Activated T-helper 2 cell treated with anti-CD3 and anti-CD28 coated beads, Interferon-gamma antibody, Interleukin-2, Interleukin-4, amounts not matched to agents 10 μg/mL and 5 μg/mL and 100 μg/mL, durations not matched to agents 14 hours and 24 hours and 36 hours (primary cell): ENCODE measurements at regions not wholly inside any gene's neighbourhood (a gene's known extent, or its start where the extent isn't known, plus 50 kb on each side); places are given as distances from the start of the nearest gene placed in this dataset.

Experiments
- DNase-seq: peaks from one replicate; pipeline ENCODE4 v3.0.0; 2021; ENCODE audit warnings: low spot score
- H3K27ac Mint-ChIP-seq: one replicate; pipeline ENCODE4 v1.8.0; 2021; ENCODE audit warnings: mixed read lengths
- H3K27me3 Mint-ChIP-seq: one replicate; pipeline ENCODE4 v1.8.0; 2021; ENCODE audit warnings: low read depth, mixed read lengths
- H3K36me3 Mint-ChIP-seq: one replicate; pipeline ENCODE4 v1.8.0; 2021; ENCODE audit warnings: low read depth, mixed read lengths
- H3K4me1 Mint-ChIP-seq: one replicate; pipeline ENCODE4 v1.8.0; 2021; ENCODE audit warnings: low read depth, mixed read lengths
- H3K4me3 Mint-ChIP-seq: one replicate; pipeline ENCODE4 v1.8.0; 2021; ENCODE audit warnings: low read depth, mild to moderate bottlenecking, moderate library complexity, mixed read lengths
- H3K9me3 Mint-ChIP-seq: one replicate; pipeline ENCODE4 v1.8.0; 2021; ENCODE audit warnings: mixed read lengths
- intact Hi-C: fragments of 100-400 bp; cut with micrococcal nuclease; formaldehyde crosslinking; loops from one replicate; pipeline ENCODE4 v1.15.1; 2023

DNA sequence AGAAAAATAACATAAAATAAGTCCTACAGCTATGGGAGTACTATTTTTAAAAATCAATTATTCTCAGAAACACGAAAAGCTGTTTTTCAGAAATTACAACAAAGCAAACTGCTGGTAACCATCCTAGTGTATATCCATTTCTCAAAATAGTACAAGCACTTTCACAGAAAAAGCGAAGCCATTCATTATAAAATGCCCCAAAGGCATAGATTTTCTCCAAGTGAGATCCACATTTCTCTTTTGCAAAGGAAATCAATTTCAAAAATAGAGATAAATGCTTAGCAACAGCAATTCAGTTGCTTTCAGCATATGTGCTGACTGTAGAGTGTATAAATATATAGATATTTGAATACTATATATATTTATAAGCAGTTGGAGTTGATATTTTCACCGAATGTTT is 1266.3 kb downstream of the SI start:
- no peaks in the 10 kb centered on the region for H3K36me3 Mint-ChIP-seq
- H3K4me1 Mint-ChIP-seq, result no peaks in the 10 kb centered on the region

DNA sequence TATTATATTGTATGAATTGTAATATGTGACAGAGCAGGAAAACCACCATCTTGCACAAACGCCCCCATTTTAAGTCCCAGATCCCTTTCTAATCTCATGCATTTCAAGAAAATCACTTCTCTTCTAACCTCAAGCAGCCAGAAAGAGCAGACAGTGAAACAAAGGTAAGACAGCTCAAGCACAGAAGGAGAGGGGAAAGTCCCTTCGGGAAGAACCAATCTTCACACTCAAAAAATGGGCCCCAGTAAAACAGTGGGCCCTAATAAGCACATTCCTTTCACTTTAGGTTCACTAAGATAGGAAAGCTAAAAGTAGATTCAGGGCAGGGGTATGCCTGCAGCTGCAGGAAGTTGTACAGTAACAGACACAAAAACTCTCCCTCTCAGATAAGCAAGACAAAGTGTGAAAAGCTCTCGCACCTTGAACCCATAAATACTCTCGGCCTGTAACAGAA is 1268.7 kb downstream of the SI start:
- no peak for DNase-seq
- no peaks in the 10 kb centered on the region for H3K4me1 Mint-ChIP-seq
- no peak overlapping the region for H3K4me3 Mint-ChIP-seq
- H3K36me3 Mint-ChIP-seq, result no peaks in the 10 kb centered on the region
- no peak overlapping the region for H3K27ac Mint-ChIP-seq
- intact Hi-C loops, result no loop called here
- H3K9me3 Mint-ChIP-seq, result peaks cover 9% of the 10 kb centered on the region
- H3K27me3 Mint-ChIP-seq, result no peaks in the 10 kb centered on the region

More for the DNA sequence above, 1266.3 kb downstream of the SI start:
- Mint-ChIP-seq H3K4me3 (no peak overlapping the region), H3K27ac (no peak overlapping the region), H3K9me3 (peaks cover 14% of the 10 kb centered on the region), H3K27me3 (no peaks in the 10 kb centered on the region)
- DNase-seq, result no peak
- intact Hi-C loops, result no loop called here

DNA sequence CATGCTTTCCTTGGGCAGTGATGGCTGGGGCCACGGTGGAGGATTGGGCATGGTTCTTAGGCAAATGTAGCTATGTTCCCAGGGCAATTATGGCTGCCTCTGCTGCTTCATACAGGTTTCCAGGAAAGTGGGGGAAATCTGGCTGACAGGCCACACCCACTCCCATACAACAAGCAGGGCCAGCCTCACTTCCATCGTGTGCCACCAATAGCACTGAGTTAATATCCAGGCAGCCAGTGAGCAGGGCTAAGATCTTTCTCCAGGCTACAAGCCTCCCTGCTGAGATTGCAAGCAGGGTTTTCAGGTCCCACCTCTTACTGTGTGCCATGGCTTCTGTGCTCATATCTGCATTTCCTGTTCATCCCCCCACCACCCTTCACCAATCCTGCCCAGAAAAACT is 1291.9 kb downstream of the SI start:
- Mint-ChIP-seq H3K4me1 (no peaks in the 10 kb centered on the region), H3K27me3 (no peaks in the 10 kb centered on the region), H3K9me3 (peaks cover 15% of the 10 kb centered on the region), H3K4me3 (no peak overlapping the region), H3K27ac (no peak overlapping the region), H3K36me3 (no peaks in the 10 kb centered on the region)
- DNase-seq, result no peak
- intact Hi-C loops, result no loop called here

DNA sequence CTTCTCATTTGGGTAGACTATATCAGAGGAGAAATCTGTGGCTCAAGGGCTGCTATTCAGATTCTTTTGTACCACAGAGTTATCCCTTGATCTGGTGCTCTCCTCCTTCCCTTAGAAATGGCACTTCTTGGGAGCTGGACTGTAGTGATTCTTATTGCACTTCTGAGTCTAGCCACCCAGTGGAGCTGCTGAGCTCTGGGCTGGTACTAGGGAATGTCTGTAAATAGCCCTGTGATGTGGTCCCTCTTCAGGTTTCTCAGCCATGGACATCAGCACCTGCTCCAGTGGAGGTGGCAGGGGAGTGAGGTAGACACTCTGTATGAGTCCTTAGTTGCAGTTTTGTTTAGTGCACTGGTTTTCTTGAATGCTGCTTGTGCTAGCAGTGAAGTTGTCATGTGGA is 1292.6 kb downstream of the SI start:
- Mint-ChIP-seq H3K9me3 (peaks cover 15% of the 10 kb centered on the region), H3K36me3 (no peaks in the 10 kb centered on the region), H3K4me1 (no peaks in the 10 kb centered on the region), H3K27me3 (no peaks in the 10 kb centered on the region), H3K4me3 (no peak overlapping the region), H3K27ac (no peak overlapping the region)
- intact Hi-C loops, result no loop called here
- no peak for DNase-seq

DNA sequence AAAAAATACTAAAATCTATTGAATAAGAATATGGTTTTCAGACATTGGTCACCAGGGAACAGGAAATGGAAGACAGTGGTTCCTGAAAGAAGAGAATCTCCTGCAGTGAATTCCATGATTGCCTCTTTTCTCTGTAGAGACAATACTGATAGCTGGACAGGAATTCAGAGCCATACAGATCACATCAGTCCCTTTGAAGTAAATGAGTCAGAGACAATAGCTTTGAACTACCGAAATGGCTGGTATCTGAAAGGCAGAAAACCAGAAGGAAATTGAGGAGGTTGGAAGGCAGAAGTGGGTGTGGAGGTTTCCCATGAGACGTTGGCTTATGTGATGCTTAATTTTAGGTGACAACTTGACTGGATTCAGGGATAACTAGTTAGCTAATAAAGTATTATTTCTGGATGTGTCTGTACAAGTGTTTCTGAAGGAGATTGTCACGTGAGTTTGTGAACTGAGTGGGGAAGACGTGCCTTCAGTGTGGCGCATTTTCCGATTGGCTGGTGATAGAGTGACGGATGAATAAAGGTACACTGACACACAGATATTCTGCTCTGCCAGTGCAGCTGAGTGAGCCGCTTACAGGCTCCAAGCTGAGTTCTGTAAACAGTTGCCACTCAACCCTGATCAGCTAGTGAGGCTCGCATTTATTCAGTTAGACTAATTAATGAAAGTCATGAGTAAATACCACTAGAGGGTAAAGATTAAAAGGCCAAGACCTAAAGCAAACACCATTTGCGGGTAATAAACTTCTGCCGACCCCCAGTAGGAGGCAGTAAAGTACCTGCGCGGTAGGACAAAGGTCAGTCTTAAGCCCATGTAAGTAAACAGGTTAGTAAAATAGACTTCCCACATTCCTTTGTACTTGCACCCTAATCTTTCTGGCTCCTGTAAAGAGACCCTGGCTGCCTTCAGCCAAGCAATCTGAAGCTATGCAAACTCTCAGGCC is 1298.6 kb downstream of the SI start:
- no peaks in the 10 kb centered on the region for H3K4me1 Mint-ChIP-seq
- no peaks in the 10 kb centered on the region for H3K27me3 Mint-ChIP-seq
- no peak overlapping the region for H3K4me3 Mint-ChIP-seq
- intact Hi-C loops, result no loop called here
- no peak for DNase-seq
- no peak overlapping the region for H3K27ac Mint-ChIP-seq
- H3K36me3 Mint-ChIP-seq, result no peaks in the 10 kb centered on the region
- H3K9me3 Mint-ChIP-seq, result peaks cover 24% of the 10 kb centered on the region

DNA sequence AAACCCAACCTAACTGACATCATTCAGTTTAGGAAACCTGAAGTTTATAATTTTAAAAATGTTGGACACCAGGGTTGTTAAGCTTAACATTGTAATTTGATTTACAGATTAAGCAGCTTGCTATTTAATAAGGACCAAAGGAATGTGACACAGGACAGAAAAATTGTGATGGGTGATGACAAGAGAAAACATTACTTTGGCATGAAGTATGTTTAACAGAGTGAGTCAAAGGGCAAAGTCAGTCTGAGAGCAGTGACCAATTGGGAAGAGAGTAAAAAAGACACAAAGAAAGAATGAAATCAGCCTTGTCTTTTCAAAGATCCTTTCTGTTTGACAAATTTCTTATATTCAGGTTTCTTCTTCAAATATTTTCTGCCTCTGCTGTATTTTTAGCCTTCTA is 1301.6 kb downstream of the SI start:
- no peak overlapping the region for H3K4me3 Mint-ChIP-seq
- peaks cover 34% of the 10 kb centered on the region for H3K9me3 Mint-ChIP-seq
- no peaks in the 10 kb centered on the region for H3K36me3 Mint-ChIP-seq
- H3K4me1 Mint-ChIP-seq, result no peaks in the 10 kb centered on the region
- intact Hi-C loops, result no loop called here
- DNase-seq, result no peak
- no peak overlapping the region for H3K27ac Mint-ChIP-seq
- no peaks in the 10 kb centered on the region for H3K27me3 Mint-ChIP-seq

DNA sequence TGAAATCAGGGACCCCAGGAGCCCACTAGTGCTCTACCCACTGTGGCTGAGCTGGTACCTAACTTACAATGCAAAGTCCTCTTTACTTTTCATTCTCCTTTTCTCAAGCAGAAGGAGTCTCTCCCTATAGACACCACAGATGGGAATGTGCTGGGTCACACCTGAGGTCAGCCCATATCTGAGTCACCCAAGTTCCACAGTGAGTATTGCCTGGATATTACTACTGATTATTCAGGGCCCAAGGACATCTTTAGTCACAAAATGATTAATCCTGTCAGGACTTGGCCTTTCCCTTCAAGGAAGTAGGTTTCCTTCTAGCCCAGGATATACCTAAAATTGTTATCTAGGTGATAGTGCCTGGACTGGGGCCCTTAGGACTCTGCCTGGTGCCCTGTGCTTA is 1305.2 kb downstream of the SI start:
- intact Hi-C loops, result no loop called here
- Mint-ChIP-seq H3K4me1 (no peaks in the 10 kb centered on the region), H3K27ac (no peak overlapping the region), H3K4me3 (no peak overlapping the region), H3K27me3 (no peaks in the 10 kb centered on the region), H3K9me3 (peaks cover 37% of the 10 kb centered on the region), H3K36me3 (no peaks in the 10 kb centered on the region)
- no peak for DNase-seq

DNA sequence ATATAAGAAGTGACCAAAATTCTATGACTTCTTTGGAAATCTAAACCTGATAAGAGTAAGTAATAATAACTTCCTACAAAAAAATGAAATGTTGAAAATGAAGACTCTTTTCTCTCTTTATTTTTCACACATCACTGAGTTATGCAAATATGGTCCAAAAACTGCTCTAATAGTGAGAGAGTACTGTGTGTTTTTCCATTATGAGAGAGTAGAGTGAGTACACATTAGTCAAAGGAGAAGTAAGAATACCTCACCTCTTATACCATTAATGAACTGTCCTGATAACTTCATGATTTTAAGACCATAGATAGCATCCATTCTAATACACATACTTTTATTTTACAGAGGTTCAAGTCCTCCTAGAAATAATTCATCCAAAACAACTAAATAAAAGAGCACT is 1310.2 kb downstream of the SI start:
- Mint-ChIP-seq H3K4me1 (no peaks in the 10 kb centered on the region), H3K4me3 (no peak overlapping the region), H3K27me3 (no peaks in the 10 kb centered on the region), H3K27ac (no peak overlapping the region), H3K9me3 (peaks cover 29% of the 10 kb centered on the region), H3K36me3 (no peaks in the 10 kb centered on the region)
- DNase-seq, result no peak
- intact Hi-C loops, result no loop called here

DNA sequence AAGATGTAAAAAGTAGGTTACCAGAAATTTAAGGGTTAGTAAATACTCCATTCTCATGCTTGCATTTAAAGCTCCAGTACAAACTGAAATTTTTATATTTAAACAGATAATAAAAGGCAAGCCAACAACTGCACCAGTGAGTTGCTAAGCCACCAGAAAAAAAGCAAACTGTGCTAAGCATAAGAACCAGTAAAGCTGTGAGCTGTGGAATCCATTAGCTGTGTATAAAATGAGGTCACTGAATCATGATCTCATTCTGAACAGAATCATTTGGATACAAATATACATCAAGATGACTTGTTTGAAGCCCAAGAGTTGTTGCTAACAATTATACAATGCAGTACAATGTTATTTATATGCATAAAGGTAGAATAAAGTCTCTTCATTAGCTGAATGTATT is 1312.2 kb downstream of the SI start:
- intact Hi-C loops, result no loop called here

DNA sequence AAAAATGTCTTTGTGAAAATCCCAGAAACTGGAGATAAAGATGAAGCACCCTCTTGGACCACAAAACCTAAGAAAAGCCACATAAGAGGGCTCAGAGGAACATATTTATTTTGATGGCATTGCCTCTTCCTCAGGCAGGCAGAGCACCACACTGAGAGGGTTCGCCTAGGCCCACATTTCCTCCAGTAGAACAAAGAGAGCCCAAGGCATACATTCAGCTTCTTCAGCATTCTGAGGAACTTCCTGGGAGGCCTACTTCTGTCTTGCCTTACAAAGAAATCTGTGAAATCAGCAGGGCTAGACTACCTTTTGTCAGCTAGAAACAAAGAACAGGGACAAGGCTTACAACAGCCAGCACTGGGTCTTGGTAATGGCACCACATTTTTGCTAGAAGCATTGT is 1325.3 kb downstream of the SI start:
- H3K9me3 Mint-ChIP-seq, result peaks cover 55% of the 10 kb centered on the region
- no peaks in the 10 kb centered on the region for H3K36me3 Mint-ChIP-seq
- H3K27me3 Mint-ChIP-seq, result no peaks in the 10 kb centered on the region
- no peak for DNase-seq
- intact Hi-C loops, result no loop called here
- H3K4me1 Mint-ChIP-seq, result no peaks in the 10 kb centered on the region
- no peak overlapping the region for H3K4me3 Mint-ChIP-seq
- no peak overlapping the region for H3K27ac Mint-ChIP-seq

More for the DNA sequence above, 1312.2 kb downstream of the SI start:
- no peaks in the 10 kb centered on the region for H3K36me3 Mint-ChIP-seq
- H3K9me3 Mint-ChIP-seq, result peaks cover 33% of the 10 kb centered on the region
- no peaks in the 10 kb centered on the region for H3K27me3 Mint-ChIP-seq
- H3K4me1 Mint-ChIP-seq, result no peaks in the 10 kb centered on the region
- H3K27ac Mint-ChIP-seq, result no peak overlapping the region
- no peak for DNase-seq
- H3K4me3 Mint-ChIP-seq, result no peak overlapping the region

DNA sequence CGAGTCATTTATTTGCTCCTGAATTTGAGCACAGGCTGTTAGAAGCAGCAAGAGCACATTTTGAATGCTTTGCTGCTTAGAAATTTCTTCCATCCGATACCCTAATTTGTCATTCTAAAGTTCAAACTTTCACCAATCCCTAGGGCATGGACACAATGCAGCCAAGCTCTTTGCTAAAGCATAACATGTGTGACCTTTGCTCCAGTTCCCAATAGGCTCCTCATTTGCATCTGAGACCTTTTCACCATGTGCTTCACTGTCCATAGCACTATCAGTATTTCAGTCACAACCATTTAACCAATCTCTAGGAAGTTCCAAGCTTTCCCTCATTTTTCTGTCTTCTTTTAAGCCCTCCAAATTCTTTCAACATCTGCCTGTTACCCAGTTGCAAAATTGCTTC is 1333.1 kb downstream of the SI start:
- Mint-ChIP-seq H3K27ac (no peak overlapping the region), H3K27me3 (no peaks in the 10 kb centered on the region), H3K4me3 (no peak overlapping the region), H3K36me3 (no peaks in the 10 kb centered on the region), H3K4me1 (no peaks in the 10 kb centered on the region), H3K9me3 (peaks cover 28% of the 10 kb centered on the region)
- intact Hi-C loops, result no loop called here
- no peak for DNase-seq

DNA sequence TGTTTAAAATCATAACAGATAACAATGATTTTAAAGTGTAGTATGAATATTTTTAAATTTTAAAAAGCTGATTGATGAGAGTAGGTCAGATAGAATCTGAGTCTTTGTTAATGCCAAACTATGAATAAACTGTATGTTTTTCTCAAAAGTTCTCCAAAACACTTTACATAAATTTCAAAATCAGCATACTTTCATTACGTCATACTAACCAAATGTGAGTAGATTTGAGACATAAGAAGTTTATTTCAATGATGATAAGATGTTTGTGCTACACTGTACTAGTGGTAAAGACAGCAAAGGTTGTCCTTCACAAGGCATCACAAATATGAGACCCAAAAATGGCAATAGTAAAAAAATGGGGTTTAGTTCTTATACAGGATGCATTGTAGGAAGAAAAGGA is 1342.9 kb downstream of the SI start:
- Mint-ChIP-seq H3K36me3 (no peaks in the 10 kb centered on the region), H3K27me3 (no peaks in the 10 kb centered on the region), H3K4me3 (no peak overlapping the region), H3K27ac (no peak overlapping the region), H3K9me3 (peaks cover 16% of the 10 kb centered on the region), H3K4me1 (no peaks in the 10 kb centered on the region)
- DNase-seq, result no peak
- intact Hi-C loops, result no loop called here

DNA sequence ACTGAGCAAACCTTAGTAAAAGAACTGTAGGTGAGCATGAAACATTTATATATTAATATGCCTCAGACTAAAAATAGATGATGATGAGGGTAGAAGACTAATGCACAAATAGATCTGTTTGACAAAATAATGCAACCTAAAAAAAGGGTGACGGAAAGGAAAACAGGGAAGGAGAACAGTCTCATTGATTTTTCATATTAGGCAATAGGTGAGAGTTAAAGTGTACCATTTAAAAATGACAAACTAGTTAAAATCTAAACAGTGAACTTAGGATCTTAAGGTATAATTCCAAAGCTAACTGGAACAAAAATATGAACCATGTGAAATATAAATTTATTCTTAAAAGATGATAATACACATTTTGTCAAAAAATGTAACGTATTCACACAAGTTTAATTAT is 1347.6 kb downstream of the SI start:
- Mint-ChIP-seq H3K9me3 (peaks cover 12% of the 10 kb centered on the region), H3K4me3 (no peak overlapping the region), H3K4me1 (no peaks in the 10 kb centered on the region), H3K36me3 (no peaks in the 10 kb centered on the region), H3K27ac (no peak overlapping the region), H3K27me3 (no peaks in the 10 kb centered on the region)
- no peak for DNase-seq
- intact Hi-C loops, result no loop called here
